COR-L47 (cell line): ENCODE measurements at regions not wholly inside any gene's neighbourhood (a gene's known extent, or its start where the extent isn't known, plus 50 kb on each side); places are given as distances from the start of the nearest gene placed in this dataset.

Experiments
- DNase-seq: peaks from one replicate; lab custom pipeline; 2025; lab: John Stamatoyannopoulos, UW

- no peak for DNase-seq
Measured at GRCh38 chr6:4615891-4616290, 160.3 kb upstream of the CDYL start.

GRCh38 chr6:4615231-4615630 is 161.0 kb upstream of the CDYL start:
- no peak for DNase-seq

DNA sequence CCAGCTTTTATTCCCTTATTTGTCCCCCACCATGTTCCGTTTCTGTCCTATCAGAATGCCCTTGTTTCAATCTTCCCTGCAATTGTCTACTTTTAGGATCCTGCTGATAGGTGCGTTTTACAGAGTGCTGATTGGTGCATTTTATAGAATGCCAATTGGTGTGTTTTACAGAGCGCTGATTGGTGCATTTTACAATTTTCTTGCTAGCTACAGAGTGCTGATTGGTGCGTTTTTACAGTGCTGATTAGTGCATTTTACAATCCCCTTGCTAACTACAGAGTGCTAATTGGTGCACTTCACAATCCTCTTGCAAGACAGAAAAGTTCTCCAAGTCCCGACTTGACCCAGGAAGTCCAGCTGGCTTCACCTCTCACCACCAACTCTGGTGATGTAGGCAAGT is 161.6 kb upstream of the CDYL start:
- DNase-seq = no peak

DNA sequence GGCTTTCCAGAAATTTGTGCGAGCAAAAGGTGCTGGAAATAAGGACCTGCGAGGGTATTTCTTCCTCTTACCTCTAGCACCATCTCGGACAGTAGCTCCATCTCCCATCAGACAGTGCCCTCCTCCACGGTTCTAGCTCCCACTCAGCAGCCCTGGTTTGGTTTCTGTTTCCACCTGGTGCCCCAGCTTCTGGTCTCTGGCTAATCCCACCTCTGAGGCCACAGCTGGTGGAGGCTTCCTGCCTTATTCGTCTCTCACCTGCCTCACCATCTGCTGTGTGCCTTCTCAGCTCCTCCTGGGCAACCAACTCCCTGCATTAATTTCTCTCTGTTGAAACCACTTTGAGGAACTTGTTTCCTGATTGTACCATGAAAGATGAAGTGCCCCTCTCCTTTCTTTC is 162.4 kb upstream of the CDYL start:
- DNase-seq = no peak

GRCh38 chr6:4613381-4613780 is 162.8 kb upstream of the CDYL start:
- no peak for DNase-seq

DNA sequence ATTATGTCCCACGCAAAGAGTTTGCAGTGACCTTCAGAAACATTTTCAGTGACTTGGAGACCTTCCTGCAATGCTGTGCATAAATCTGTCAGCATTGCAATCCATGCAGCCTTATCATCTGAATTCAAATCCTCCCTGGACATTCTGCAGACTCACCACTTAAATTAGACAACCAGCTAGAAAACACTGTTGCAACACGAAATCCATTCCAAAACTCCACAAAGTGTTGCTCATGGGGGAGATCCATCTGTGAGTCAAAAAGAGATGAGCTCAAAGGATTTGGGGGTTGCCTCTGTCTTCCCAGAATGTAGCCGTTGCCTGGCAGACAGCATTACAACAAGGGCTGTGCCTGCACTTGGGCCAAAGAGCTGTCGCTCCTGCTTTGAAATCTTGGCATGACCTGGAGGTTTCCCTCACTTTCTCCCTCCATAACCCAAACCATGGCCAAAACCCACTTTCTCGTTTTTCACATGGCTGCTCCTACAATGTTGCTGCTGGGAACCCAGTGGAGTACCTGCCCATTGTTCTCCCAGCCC is 163.5 kb upstream of the CDYL start:
- no peak for DNase-seq

DNA sequence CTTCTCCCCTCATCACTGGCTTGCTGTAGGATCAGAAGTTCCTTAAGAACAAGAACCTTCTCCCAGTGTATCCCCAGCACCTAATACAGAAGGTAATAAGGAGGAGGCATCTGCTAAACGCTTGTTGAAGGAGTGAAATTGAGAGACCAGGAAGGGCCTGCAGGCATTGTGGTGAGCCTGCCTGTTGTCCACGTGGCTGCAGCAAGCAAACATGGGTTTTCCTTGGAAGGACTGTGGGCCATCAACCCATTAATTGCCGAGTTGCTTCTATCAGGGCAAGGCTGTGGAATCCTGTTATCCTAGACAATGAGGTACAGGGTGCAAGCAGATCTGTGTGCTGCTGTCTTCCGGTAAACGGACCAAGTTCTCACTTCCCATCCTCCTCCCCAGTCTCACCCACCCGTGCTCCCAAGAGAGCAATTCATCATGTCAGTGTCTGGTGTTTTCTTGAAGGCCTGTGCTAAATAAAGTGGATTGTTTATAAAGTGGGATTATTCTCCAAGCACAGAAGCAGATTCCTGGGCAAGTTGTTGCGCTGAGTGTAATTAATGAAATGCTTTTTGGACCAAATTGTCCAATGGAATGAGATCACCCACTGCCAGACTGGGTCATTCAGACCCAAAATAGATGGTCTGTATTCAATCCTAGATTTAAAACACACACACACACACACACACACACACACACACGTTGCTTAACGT is 164.6 kb upstream of the CDYL start:
- no peak for DNase-seq

- no peak for DNase-seq
Measured at GRCh38 chr6:4610256-4610655, 165.9 kb upstream of the CDYL start.

DNA sequence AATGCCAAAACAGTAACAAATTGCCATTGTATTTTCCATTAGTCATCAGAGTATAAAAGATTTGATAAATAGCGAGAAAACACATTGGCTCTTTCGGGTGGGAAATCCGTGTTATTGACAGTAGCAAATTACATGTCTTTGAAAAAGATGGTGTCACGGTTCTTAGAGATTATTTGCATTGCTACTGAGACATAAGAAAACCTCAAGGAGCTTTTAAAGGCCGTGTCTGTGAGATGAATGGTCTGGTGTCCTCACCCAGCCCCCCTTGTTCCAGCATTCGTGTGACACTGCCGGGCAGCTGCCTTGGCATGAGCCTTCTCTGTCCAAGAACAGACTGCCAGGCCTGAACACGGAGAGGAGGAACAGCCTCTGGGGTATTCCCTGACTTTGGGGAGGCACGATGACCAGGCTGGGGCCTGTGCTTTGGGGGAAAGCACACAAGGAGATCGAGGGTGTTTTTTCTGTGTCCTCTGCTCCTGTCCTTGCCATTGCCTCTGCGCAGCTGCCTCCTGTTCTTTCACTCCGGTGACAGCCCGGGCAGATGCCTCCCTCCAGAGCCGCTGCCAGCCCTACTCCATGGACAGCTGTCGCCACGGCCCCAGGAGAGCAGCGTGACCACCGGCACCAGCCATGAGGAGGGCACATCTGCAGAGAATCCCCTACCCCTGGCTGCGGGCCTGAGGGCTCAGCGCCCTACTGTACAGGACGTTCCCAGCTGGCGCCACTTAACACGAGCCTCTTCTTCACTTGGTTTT is 167.7 kb upstream of the CDYL start:
- no peak for DNase-seq

DNA sequence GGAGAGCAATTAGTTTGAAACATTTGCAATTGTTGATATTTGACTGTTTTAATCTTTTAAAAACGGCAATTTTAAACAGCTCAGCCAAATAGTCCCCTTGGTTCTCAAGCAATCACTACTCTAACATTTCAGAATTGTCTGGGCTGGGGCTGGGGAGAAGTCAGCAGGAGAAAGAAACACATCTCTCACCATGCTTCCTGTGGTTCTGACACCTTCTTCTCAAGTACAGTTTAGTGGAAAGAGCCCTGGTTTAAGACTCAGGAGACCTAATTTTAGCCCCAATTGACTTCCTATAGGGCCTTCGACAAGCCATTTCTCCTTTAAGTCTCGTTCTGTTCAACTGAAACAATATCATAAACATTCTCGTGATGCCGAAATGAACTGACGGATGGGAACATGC is 168.4 kb upstream of the CDYL start:
- no peak for DNase-seq

- DNase-seq = no peak
Measured at GRCh38 chr6:4606821-4607704, 169.1 kb upstream of the CDYL start.

DNA sequence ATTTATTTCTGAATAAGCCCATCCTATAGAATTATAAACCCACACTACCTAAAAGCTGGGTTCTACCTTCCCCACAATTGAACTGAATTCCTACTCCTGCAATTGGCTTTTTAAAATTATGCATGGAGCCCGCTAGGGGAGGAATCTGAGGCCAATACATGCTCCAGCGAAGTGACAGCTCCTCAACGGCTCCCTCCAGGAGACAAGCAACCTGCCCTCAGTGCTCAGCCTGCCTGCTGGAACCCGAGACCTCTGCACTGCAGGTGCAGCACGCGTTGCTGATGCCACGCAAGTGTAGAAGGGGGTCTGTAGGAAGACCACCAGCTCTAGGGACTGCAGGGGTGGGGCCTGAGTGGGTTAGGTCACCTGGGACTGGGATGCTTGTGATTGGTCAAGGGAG is 170.2 kb upstream of the CDYL start:
- no peak for DNase-seq

GRCh38 chr6:4603856-4604369 is 172.3 kb upstream of the CDYL start:
- no peak for DNase-seq

DNA sequence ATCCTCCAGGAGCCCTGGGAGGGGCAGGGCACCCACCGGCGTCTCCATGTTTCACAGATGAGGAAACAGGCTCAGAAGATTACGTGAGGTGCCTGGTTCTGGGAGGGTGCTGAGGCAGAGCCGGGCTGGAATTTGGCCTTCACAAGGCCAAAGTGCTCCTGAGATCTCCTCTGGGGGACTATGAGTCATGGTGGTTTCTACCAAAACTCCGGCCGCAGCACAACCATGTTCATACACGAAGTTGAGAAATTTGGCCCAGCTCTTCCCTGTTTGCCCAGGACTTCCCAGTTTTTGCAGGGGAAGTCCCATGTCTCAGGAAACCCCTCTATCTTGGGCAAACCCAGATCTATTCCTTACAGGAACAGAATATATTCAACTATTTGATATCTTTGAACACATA is 172.9 kb upstream of the CDYL start:
- no peak for DNase-seq

DNA sequence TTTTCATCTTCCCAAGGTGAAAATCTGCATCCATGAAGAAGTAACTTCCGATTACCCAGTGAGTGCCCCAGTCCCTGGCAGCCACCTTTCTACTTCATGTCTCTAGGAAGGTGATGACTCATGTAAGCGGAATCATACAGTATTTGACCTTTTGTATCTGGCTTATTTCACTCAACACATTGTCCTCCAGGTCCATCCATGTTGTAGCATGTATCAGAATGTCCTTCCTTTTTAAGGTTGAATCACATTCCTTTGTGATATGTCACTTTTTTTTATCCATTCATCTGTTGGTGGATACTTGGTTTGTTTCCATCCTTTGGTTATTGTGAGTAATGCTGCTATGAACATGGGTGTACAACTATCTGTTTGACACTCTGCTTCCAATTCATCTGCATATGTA is 176.3 kb upstream of the CDYL start:
- no peak for DNase-seq

- no peak for DNase-seq
Measured at GRCh38 chr6:4598384-4598995, 177.7 kb upstream of the CDYL start.

- no peak for DNase-seq
Measured at GRCh38 chr6:4593951-4594350, 182.3 kb upstream of the CDYL start.

DNA sequence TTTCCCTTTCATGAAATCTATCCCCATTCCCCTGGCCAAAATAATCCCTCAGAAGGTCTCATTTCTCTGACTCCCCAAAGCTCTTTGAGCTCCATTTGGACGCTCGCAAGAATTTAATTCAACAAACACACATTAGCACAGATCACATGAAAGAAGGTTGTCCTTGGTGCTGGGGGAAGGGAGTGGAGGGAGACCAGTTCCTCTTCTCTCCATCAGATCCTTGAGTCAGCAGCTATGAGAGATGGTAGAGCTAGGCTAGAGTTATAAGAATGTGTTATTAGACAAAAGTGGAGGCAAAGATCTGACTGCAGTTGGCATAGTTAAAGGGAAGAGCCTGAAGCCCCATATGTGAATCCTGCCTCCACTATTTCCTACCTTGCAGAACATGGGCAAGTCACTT is 184.2 kb upstream of the CDYL start:
- DNase-seq = no peak

DNA sequence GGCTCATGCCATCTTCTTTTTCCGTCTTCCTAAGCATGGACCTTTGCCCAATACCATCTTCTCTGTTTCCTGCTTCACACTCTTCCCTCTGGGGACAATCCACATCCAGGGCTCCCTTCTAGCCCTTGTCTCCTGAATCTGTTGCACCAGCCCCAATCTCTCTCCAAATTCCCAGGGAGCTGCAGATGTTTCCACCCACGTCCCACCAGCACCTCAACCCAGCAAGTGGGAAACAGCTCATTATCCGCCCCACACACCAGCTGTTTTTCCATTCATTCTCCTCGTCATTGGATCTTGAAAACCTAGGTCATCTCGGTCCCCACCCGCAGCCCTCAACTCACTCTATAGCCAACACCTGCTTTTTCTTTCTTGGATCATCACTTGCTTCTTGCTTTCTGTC is 185.0 kb upstream of the CDYL start:
- no peak for DNase-seq

DNA sequence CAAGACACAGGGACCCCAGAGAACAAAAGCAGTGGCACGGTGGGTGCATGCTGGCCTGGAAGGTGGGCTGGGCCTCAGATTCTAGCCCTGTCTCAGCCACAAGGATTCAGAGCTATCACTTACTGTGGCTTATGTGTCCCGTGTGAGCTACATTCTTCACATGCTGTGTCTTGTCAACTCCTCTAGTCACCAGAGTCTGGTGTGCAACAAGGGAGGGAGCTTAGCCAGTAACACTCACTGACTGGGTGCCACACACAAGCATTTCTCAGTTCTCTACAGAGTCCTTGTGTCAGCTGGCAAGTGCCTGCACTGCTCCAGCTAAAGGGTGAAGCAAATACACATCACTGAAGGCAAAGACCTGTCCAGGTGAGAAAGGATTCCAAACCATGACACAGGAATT is 186.9 kb upstream of the CDYL start:
- DNase-seq = no peak

DNA sequence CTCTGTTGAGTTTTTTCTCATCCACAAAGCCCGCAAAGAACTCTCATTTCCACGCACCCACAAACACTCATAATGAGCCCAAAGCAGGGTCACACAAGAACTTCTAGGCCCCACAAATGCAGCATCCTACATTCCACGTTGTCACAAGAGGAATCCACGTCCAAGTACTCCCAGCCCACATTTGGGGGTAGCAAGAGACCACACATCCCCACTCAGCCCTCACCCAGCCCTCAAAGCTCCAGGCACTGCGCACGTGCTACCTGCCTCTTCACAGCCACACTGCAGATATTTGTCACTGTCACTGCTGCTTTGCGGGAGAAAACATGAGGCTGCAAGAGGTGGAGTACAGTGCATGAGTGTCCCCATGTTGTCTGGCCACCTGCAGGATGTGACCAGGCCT is 187.6 kb upstream of the CDYL start:
- DNase-seq = no peak

GRCh38 chr6:4588163-4588562 is 188.0 kb upstream of the CDYL start:
- DNase-seq = no peak
